Panc1 (cell line): ENCODE measurements at regions not wholly inside any gene's neighbourhood (a gene's known extent, or its start where the extent isn't known, plus 50 kb on each side); places are given as distances from the start of the nearest gene placed in this dataset.

Experiments used
- ATAC-seq: fragments of 200-7000 bp; cut with Tn5 transposase; 2 replicates; pipeline ENCODE4 v1.9.1; 2020; ENCODE audit warnings: mild to moderate bottlenecking, moderate library complexity
- BruUV-seq: library from RNA; stranded (reverse); fragments of 400-500 nt; replicated peaks from 2 replicates; lab custom pipeline; 2021; lab: Mats Ljungman, UMichigan
- CTCF ChIA-PET: fragments of 300-600 bp; sonication (Branson Sonifier 250); formaldehyde crosslinking; loops from one replicate; lab custom pipeline; 2022; ENCODE audit warnings: antibody characterized with exemption; lab: Charles Lee
- POLR2A ChIA-PET: fragments of 300-600 bp; sonication (Branson Sonifier 250); formaldehyde crosslinking; loops from one replicate; lab custom pipeline; 2022; ENCODE audit warnings: antibody characterized with exemption; lab: Charles Lee
- DNase-seq: peaks from one replicate; pipeline ENCODE4 v3.0.0-alpha.2; 2010; ENCODE audit warnings: low read depth, low spot score
- H3K27ac ChIP-seq: 2 replicates; pipeline ENCODE4 v1.5.1; 2011; ENCODE audit warnings: mild to moderate bottlenecking, low read length, inconsistent platforms
- H3K27me3 ChIP-seq: fragments of 200-500 bp; sonication (Bioruptor generic); 2 replicates; pipeline ENCODE4 v1.6.0; 2014; ENCODE audit warnings: low read length, inconsistent platforms; ENCODE audit not compliant: control insufficient read depth, insufficient read depth
- H3K36me3 ChIP-seq: fragments of 200-500 bp; sonication (Bioruptor generic); 2 replicates; pipeline ENCODE4 v1.5.1; 2014; ENCODE audit warnings: inconsistent platforms, mild to moderate bottlenecking, low read length, moderate library complexity; ENCODE audit not compliant: control insufficient read depth, insufficient read depth
- H3K4me1 ChIP-seq: 2 replicates; pipeline ENCODE4 v1.5.1; 2011; ENCODE audit warnings: inconsistent platforms, mild to moderate bottlenecking, low read length, moderate library complexity; ENCODE audit not compliant: control insufficient read depth, insufficient read depth
- H3K4me3 ChIP-seq, 2 experiments: 2 replicates each; pipeline ENCODE4 v1.5.1; 2011 to 2012; ENCODE audit warnings: low read depth in 2 of 2, low read length in 2 of 2, mild to moderate bottlenecking in 2 of 2, inconsistent platforms in 1 of 2, moderate library complexity in 1 of 2
- H3K9me3 ChIP-seq: fragments of 200-500 bp; sonication (Bioruptor generic); 2 replicates; pipeline ENCODE4 v1.5.1; 2014; ENCODE audit warnings: low read depth, mild to moderate bottlenecking, inconsistent platforms, low read length, moderate library complexity; ENCODE audit not compliant: control insufficient read depth, insufficient read depth
- CTCF ChIP-seq: fragments of 450-650 bp; IDR thresholded peaks from 2 replicates; pipeline ENCODE4 v1.5.1; 2017; ENCODE audit warnings: mild to moderate bottlenecking
- POLR2AphosphoS5 ChIP-seq: IDR thresholded peaks from 2 replicates; pipeline ENCODE4 v1.6.1; 2012; ENCODE audit warnings: mild to moderate bottlenecking, low read depth, low read length, moderate library complexity
- SIN3A ChIP-seq: IDR thresholded peaks from 2 replicates; pipeline ENCODE4 v1.6.1; 2012; ENCODE audit warnings: low read depth, mild to moderate bottlenecking, low read length, moderate library complexity, borderline replicate concordance; ENCODE audit not compliant: insufficient read depth
- TCF7L2 ChIP-seq: IDR thresholded peaks from 2 replicates; pipeline ENCODE4 v1.6.1; 2011; ENCODE audit warnings: mild to moderate bottlenecking, low read depth, low read length, inconsistent platforms
- in situ Hi-C: cut with HindIII; loops from 2 replicates; pipeline ENCODE4 v1.10.0; 2016; ENCODE audit warnings: low sequenced_read_pairs, low pct_unique_long_range_greater_than_20kb
- intact Hi-C: fragments of 100-400 bp; cut with micrococcal nuclease; formaldehyde crosslinking; loops from one replicate; pipeline ENCODE4 v1.10.0; 2022; ENCODE audit not compliant: unreplicated experiment
- TF ChIP-seq, protein P1 (sequence below), 2 experiments: IDR thresholded peaks; 2 replicates each; pipeline ENCODE4 v1.6.1; 2011 to 2012; ENCODE audit warnings: low read depth in 2 of 2, control low read depth in 1 of 2, low read length in 1 of 2, mild to moderate bottlenecking in 1 of 2, moderate library complexity in 1 of 2; ENCODE audit not compliant: insufficient read depth in 1 of 2

GRCh38 chr2:104787298-104788065 is 66.4 kb upstream of the POU3F3 start:
- in situ Hi-C loops (no loop called here), intact Hi-C loops (no loop called here)
- no TSS peak for BruUV-seq
- CTCF ChIA-PET, result no interaction called here
- H3K9me3 ChIP-seq, result no peaks in the 10 kb centered on the region
- no peaks in the 10 kb centered on the region for H3K36me3 ChIP-seq
- no peak overlapping the region for H3K27ac ChIP-seq
- no peak overlapping the region for H3K4me3 ChIP-seq
- no peaks in the 10 kb centered on the region; the same call in 1 of the 2 replicates for H3K27me3 ChIP-seq
- POLR2A ChIA-PET, result no interaction called here
- H3K4me1 ChIP-seq, result no peaks in the 10 kb centered on the region
- no peak for DNase-seq
- ATAC-seq, result no peak
- TF ChIP-seq SIN3A (no peak), CTCF (no peak), POLR2AphosphoS5 (no peak), TCF7L2 (no peak)
- TF ChIP-seq, protein P1, sequence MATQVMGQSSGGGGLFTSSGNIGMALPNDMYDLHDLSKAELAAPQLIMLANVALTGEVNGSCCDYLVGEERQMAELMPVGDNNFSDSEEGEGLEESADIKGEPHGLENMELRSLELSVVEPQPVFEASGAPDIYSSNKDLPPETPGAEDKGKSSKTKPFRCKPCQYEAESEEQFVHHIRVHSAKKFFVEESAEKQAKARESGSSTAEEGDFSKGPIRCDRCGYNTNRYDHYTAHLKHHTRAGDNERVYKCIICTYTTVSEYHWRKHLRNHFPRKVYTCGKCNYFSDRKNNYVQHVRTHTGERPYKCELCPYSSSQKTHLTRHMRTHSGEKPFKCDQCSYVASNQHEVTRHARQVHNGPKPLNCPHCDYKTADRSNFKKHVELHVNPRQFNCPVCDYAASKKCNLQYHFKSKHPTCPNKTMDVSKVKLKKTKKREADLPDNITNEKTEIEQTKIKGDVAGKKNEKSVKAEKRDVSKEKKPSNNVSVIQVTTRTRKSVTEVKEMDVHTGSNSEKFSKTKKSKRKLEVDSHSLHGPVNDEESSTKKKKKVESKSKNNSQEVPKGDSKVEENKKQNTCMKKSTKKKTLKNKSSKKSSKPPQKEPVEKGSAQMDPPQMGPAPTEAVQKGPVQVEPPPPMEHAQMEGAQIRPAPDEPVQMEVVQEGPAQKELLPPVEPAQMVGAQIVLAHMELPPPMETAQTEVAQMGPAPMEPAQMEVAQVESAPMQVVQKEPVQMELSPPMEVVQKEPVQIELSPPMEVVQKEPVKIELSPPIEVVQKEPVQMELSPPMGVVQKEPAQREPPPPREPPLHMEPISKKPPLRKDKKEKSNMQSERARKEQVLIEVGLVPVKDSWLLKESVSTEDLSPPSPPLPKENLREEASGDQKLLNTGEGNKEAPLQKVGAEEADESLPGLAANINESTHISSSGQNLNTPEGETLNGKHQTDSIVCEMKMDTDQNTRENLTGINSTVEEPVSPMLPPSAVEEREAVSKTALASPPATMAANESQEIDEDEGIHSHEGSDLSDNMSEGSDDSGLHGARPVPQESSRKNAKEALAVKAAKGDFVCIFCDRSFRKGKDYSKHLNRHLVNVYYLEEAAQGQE (IDR thresholded peaks at IDR 0.05; ENCODE audit: insufficient read depth in 1 of 2, low read depth in 2 of 2, low read length in 1 of 2), result no peak

DNA sequence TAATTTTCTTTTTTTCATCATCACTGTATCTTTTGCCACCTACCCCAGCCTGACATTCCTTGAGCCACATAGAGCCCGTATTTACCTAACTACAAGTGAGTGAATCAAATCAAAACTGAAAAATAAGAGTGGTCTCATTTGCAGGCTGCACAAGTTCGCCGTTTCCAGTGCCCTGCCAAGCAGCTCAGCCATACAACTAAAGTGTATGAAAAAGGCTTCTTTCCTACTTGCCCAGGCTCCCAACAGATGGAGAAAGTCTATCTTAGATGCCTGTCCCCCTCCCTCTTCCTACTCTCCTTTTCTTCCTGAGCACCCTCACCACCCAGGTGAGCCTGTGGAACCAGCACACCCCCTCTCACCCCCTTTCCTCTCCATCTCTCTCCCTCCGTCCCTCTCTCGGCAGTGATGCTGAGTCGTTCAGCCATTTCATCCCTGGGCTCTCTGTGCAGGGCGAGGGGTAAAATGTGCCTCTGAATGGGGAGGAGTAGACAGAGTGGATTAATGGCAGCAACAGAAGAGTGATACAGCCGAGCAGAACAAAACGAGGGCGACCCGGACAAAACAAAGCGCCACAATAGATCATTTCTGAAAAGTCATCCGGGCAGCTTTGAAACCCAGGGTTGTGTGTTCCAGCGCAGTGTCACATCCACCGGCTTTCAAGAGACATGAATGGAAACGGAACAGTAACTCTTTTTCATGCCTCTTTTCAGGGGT is 65.0 kb upstream of the POU3F3 start:
- TF ChIP-seq SIN3A, result no peak
- no peak for TF ChIP-seq CTCF
- no peak for TF ChIP-seq TCF7L2
- TF ChIP-seq, protein P1 (IDR thresholded peaks at IDR 0.05; ENCODE audit: insufficient read depth in 1 of 2, low read depth in 2 of 2, low read length in 1 of 2), result no peak
- TF ChIP-seq POLR2AphosphoS5, result no peak
- POLR2A ChIA-PET, result no interaction called here
- CTCF ChIA-PET, result no interaction called here
- ATAC-seq, result no peak
- no peak for DNase-seq
- in situ Hi-C loops (no loop called here), intact Hi-C loops (no loop called here)
- Histone ChIP-seq H3K27me3 (no peaks in the 10 kb centered on the region; the same call in none of the 2 replicates), H3K9me3 (no peaks in the 10 kb centered on the region), H3K36me3 (no peaks in the 10 kb centered on the region), H3K4me1 (no peaks in the 10 kb centered on the region), H3K27ac (no peak overlapping the region), H3K4me3 (no peak overlapping the region)
- BruUV-seq, result no TSS peak
